ENCODE measurements at regions not wholly inside any gene's neighbourhood (a gene's known extent, or its start where the extent isn't known, plus 50 kb on each side); places are given as distances from the start of the nearest gene placed in this dataset.
A peak's percentile ranks its signal among the peaks of the same experiment; 100 is the strongest.
"Not testable (repeated sequence)": the region's sequence is repeated elsewhere in the genome, so short reads cannot be mapped to it uniquely, and the experiment has no call there.

GRCh38 chr6:80497696-80498486, 391.4 kb downstream of the BCKDHB start:
- H3K4me1 Mint-ChIP-seq; H3K27ac Mint-ChIP-seq; DNase-seq; POLR2A ChIA-PET; H3K9me3 ChIP-seq (ENCODE audit: low read length); H3K27ac ChIP-seq (ENCODE audit: low read depth, low read length); H3K36me3 Mint-ChIP-seq; H3K4me3 Mint-ChIP-seq; H3K36me3 ChIP-seq (ENCODE audit: insufficient read depth, low read length); CTCF ChIA-PET; H3K9me3 Mint-ChIP-seq; H3K4me1 ChIP-seq (ENCODE audit: insufficient read depth, low read length); H3K4me3 ChIP-seq (ENCODE audit: low read length); H3K27me3 ChIP-seq (ENCODE audit: insufficient read depth, low read length, poor library complexity, severe bottlenecking): not testable (repeated sequence)
- peaks cover 4 to 13% of the 10 kb centered on the region in 2 donors for H3K27me3 Mint-ChIP-seq

DNA sequence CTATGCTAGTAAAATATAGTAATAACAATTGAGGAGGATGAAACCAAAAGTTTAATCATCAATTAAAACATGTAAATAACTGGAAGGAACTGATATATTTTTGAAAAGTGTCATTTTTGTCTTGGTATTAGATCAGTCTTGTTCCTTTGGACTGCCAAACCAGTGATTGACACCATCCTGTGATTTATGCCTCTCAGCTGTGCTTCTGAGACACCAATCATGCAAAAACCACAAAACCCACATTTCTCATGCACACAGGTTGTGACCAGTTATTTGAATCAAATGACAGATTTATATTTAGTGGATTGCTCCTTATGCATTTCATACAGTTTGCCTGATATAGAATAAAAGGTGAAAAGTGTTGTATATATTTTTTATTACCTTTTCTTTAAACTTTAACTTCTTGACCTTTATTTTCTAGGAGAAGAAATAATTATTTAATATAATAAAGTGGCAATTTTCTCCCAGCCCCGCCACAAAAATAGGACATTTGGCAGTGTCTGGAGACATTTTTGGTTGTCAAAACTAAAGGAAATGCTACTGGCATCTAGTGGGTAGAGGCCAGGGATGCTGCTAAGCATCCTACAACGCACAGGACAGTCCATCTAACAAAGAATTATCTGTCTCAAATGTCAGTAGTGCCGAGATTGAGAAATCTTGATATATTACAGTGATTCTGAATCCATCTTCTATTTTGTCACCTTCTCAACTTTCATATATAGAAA, 383.6 kb downstream of the BCKDHB start:
- peaks cover 0 to 2% of the 10 kb centered on the region in 2 donors for H3K27me3 Mint-ChIP-seq
- no peaks in the 10 kb centered on the region for H3K36me3 ChIP-seq (ENCODE audit: insufficient read depth, low read length)
- no peaks in the 10 kb centered on the region for H3K27me3 ChIP-seq (ENCODE audit: insufficient read depth, low read length, poor library complexity, severe bottlenecking)
- H3K27ac ChIP-seq (ENCODE audit: low read depth, low read length): no peak overlapping the region
- H3K36me3 Mint-ChIP-seq: no peaks in the 10 kb centered on the region
- H3K4me3 ChIP-seq (ENCODE audit: low read length): no peak overlapping the region
- H3K27ac Mint-ChIP-seq: no peak overlapping the region
- POLR2A ChIA-PET: no interaction called here
- H3K4me1 ChIP-seq (ENCODE audit: insufficient read depth, low read length): no peaks in the 10 kb centered on the region
- CTCF ChIA-PET: no interaction called here
- H3K4me3 Mint-ChIP-seq: no peak overlapping the region
- H3K4me1 Mint-ChIP-seq: no peaks in the 10 kb centered on the region
- DNase-seq: no peak
- H3K9me3 ChIP-seq (ENCODE audit: low read length): no peaks in the 10 kb centered on the region
- H3K9me3 Mint-ChIP-seq: peaks cover 0 to 2% (median 1%) of the 10 kb centered on the region in 5 donors

- H3K4me1 Mint-ChIP-seq: no peaks in the 10 kb centered on the region
- ChIA-PET CTCF (no interaction called here), POLR2A (no interaction called here)
Observed at GRCh38 chr6:80488190-80488589, 381.7 kb downstream of the BCKDHB start.

DNA sequence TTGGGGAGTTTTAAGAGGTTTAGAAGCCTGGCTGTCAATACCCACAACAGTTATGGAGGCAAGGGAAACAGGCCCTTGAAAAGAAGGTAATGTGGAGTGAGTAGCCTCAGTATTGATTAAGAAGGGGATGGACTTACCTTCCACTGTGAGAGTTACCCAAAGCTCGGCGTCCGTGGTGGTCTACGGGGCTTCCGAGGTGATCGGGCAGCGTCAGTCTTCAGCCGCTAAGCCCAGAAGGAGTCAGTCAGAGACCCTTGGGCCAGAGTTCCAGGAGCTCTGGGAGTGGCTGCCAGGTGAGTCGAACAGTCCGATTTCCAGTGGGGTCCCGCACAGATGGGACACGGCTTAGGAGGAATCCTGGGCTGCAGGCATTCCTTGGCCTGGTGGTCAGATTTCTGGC, 379.0 kb downstream of the BCKDHB start:
- H3K4me1 Mint-ChIP-seq; H3K27ac Mint-ChIP-seq; H3K36me3 Mint-ChIP-seq; H3K9me3 Mint-ChIP-seq; DNase-seq; CTCF ChIA-PET; H3K4me3 ChIP-seq (ENCODE audit: low read length); POLR2A ChIA-PET; H3K9me3 ChIP-seq (ENCODE audit: low read length); H3K27ac ChIP-seq (ENCODE audit: low read depth, low read length); H3K36me3 ChIP-seq (ENCODE audit: insufficient read depth, low read length); H3K4me3 Mint-ChIP-seq; H3K4me1 ChIP-seq (ENCODE audit: insufficient read depth, low read length); H3K27me3 ChIP-seq (ENCODE audit: insufficient read depth, low read length, poor library complexity, severe bottlenecking); H3K27me3 Mint-ChIP-seq: not testable (repeated sequence)

More at GRCh38 chr6:80488190-80488589, 381.7 kb downstream of the BCKDHB start:
- no peaks in the 10 kb centered on the region for H3K36me3 ChIP-seq (ENCODE audit: insufficient read depth, low read length)
- Mint-ChIP-seq H3K4me3 (no peak overlapping the region), H3K36me3 (no peaks in the 10 kb centered on the region), H3K27ac (no peak overlapping the region), H3K27me3 (peaks cover 2 to 4% of the 10 kb centered on the region in 2 donors), H3K9me3 (peaks cover 0 to 2% (median 1%) of the 10 kb centered on the region in 5 donors)
- no peaks in the 10 kb centered on the region for H3K9me3 ChIP-seq (ENCODE audit: low read length)
- H3K4me3 ChIP-seq (ENCODE audit: low read length): no peak overlapping the region
- DNase-seq: no peak
- no peaks in the 10 kb centered on the region for H3K4me1 ChIP-seq (ENCODE audit: insufficient read depth, low read length)
- no peak overlapping the region for H3K27ac ChIP-seq (ENCODE audit: low read depth, low read length)
- H3K27me3 ChIP-seq (ENCODE audit: insufficient read depth, low read length, poor library complexity, severe bottlenecking): no peaks in the 10 kb centered on the region

DNA sequence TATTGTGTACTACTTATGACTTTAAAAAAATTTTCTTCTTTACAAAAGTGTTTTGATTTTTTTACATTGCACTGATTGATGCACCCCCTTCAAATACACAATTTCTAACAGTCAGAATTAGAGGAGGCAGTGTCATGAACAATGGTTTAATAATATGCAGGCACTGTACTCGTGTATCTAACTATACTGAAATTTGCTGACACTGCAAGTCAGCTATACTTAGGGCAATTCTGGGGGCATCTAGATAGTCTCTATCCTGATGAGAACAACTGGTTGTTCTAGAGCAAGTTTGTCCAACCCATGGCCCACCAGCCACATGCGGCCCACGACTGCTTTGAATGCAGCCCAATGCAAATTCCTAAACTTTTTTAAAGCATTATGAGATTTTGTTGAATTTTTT, 375.6 kb downstream of the BCKDHB start:
- no peak overlapping the region for H3K27ac ChIP-seq (ENCODE audit: low read depth, low read length)
- H3K27me3 Mint-ChIP-seq: peaks cover 1 to 5% of the 10 kb centered on the region in 2 donors
- no peaks in the 10 kb centered on the region for H3K36me3 ChIP-seq (ENCODE audit: insufficient read depth, low read length)
- no peaks in the 10 kb centered on the region for H3K9me3 ChIP-seq (ENCODE audit: low read length)
- no peaks in the 10 kb centered on the region for H3K27me3 ChIP-seq (ENCODE audit: insufficient read depth, low read length, poor library complexity, severe bottlenecking)
- no peaks in the 10 kb centered on the region for H3K4me1 Mint-ChIP-seq
- ChIA-PET POLR2A (no interaction called here), CTCF (no interaction called here)
- H3K4me1 ChIP-seq (ENCODE audit: insufficient read depth, low read length): no peaks in the 10 kb centered on the region
- H3K9me3 Mint-ChIP-seq: no peaks in the 10 kb centered on the region
- no peak overlapping the region for H3K4me3 ChIP-seq (ENCODE audit: low read length)
- H3K36me3 Mint-ChIP-seq: no peaks in the 10 kb centered on the region
- no peak for DNase-seq
- no peak overlapping the region for H3K27ac Mint-ChIP-seq
- no peak overlapping the region for H3K4me3 Mint-ChIP-seq

DNA sequence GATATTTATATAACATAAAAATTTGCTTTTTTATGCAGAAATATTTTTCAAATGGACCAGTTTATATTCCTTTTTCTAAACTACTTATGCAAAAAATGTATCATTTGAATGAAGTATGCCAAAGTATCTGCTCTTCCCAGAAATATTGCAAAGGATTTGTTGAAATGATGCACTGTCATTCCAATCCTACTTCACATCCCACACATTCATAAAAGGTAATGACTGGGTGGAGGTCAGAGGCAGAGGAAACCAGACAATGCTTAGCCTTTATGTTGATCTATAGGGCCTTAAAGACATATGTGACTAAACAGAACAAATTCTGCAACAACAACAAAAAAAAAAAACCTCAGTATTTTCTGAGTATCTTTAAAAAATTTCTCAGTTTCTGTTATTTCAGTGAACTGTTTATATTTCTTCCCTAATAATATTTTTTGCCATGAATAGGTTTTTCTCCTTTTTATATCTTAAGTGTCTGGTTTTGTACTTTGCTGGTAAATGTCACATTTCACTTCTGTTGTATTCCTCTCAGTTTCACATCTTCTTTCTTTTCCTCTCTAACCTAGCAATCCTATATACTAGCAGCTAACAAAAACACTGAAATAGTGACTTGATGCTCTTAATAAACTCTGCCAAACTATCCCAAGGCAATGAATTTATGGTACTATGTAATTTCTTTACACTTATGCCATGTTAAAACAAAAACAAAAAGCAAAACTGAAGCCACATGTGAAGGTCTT, 374.1 kb downstream of the BCKDHB start:
- Mint-ChIP-seq H3K36me3 (no peaks in the 10 kb centered on the region), H3K27me3 (peaks cover 0 to 5% of the 10 kb centered on the region in 2 donors), H3K27ac (peak overlapping the region in 1 of 8 donors; percentile 17), H3K9me3 (no peaks in the 10 kb centered on the region), H3K4me3 (no peak overlapping the region), H3K4me1 (no peaks in the 10 kb centered on the region)
- CTCF ChIA-PET: no interaction called here
- H3K9me3 ChIP-seq (ENCODE audit: low read length): no peaks in the 10 kb centered on the region
- no peaks in the 10 kb centered on the region for H3K27me3 ChIP-seq (ENCODE audit: insufficient read depth, low read length, poor library complexity, severe bottlenecking)
- DNase-seq: no peak
- POLR2A ChIA-PET: no interaction called here
- no peaks in the 10 kb centered on the region for H3K36me3 ChIP-seq (ENCODE audit: insufficient read depth, low read length)
- no peak overlapping the region for H3K27ac ChIP-seq (ENCODE audit: low read depth, low read length)
- no peaks in the 10 kb centered on the region for H3K4me1 ChIP-seq (ENCODE audit: insufficient read depth, low read length)
- H3K4me3 ChIP-seq (ENCODE audit: low read length): no peak overlapping the region

- no peaks in the 10 kb centered on the region for H3K4me1 Mint-ChIP-seq
- no peaks in the 10 kb centered on the region for H3K9me3 ChIP-seq (ENCODE audit: low read length)
- no peak overlapping the region for H3K27ac Mint-ChIP-seq
- no peaks in the 10 kb centered on the region for H3K36me3 Mint-ChIP-seq
- no peaks in the 10 kb centered on the region for H3K36me3 ChIP-seq (ENCODE audit: insufficient read depth, low read length)
- no peak overlapping the region for H3K4me3 ChIP-seq (ENCODE audit: low read length)
- no peak overlapping the region for H3K4me3 Mint-ChIP-seq
- no peaks in the 10 kb centered on the region for H3K27me3 ChIP-seq (ENCODE audit: insufficient read depth, low read length, poor library complexity, severe bottlenecking)
- no peak for DNase-seq
- no peaks in the 10 kb centered on the region for H3K27me3 Mint-ChIP-seq
- no peak overlapping the region for H3K27ac ChIP-seq (ENCODE audit: low read depth, low read length)
- H3K4me1 ChIP-seq (ENCODE audit: insufficient read depth, low read length): no peaks in the 10 kb centered on the region
- no peaks in the 10 kb centered on the region for H3K9me3 Mint-ChIP-seq
- POLR2A ChIA-PET: no interaction called here
- CTCF ChIA-PET: no interaction called here
Observed at GRCh38 chr6:80478030-80478429, 371.6 kb downstream of the BCKDHB start.

DNA sequence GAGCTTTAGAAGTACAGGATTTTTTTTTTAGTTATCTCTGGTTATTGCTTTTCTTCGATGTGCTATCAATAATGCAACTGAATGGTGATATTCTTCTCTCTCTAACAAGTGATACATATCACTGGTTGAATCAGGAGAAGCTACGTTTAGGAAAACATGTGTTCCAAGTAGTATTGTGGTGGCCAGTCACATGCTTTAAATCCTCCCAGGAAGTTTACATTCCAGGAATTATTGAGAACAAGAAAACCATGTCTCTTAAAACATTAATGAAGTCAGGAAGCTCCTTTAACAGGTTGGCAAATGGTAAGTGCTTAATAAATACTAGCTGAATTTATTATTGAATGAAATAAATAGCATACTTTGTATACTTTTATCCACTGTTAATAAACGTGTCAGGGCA, 371.1 kb downstream of the BCKDHB start:
- Mint-ChIP-seq H3K36me3 (no peaks in the 10 kb centered on the region), H3K9me3 (no peaks in the 10 kb centered on the region), H3K4me1 (no peaks in the 10 kb centered on the region), H3K4me3 (no peak overlapping the region), H3K27me3 (no peaks in the 10 kb centered on the region), H3K27ac (no peak overlapping the region)
- Histone ChIP-seq H3K4me1 (ENCODE audit: insufficient read depth, low read length) (no peaks in the 10 kb centered on the region), H3K9me3 (ENCODE audit: low read length) (no peaks in the 10 kb centered on the region), H3K27me3 (ENCODE audit: insufficient read depth, low read length, poor library complexity, severe bottlenecking) (no peaks in the 10 kb centered on the region), H3K27ac (ENCODE audit: low read depth, low read length) (no peak overlapping the region), H3K36me3 (ENCODE audit: insufficient read depth, low read length) (no peaks in the 10 kb centered on the region), H3K4me3 (ENCODE audit: low read length) (no peak overlapping the region)
- DNase-seq: no peak
- CTCF ChIA-PET: no interaction called here
- POLR2A ChIA-PET: no interaction called here

All from CD8-positive, alpha-beta memory T cell (primary cell).